CD14-positive monocyte (primary cell): ENCODE measurements at regions not wholly inside any gene's neighbourhood (a gene's known extent, or its start where the extent isn't known, plus 50 kb on each side); places are given as distances from the start of the nearest gene placed in this dataset.

Experiments used
- DNase-seq, 3 donors: peaks; one replicate each; pipeline ENCODE4 v3.0.0-alpha.2; 2011 to 2022
- H2AFZ ChIP-seq: 2 replicates; pipeline ENCODE4 v1.6.0; 2012; ENCODE audit warnings: mild to moderate bottlenecking, low read depth, low read length, inconsistent platforms; ENCODE audit not compliant: insufficient read depth, poor library complexity, severe bottlenecking
- H3K27ac ChIP-seq, 2 donors: 1 replicate in 1 of 2; 2 replicates in 1 of 2; pipeline ENCODE4 v1.5.1; 2012 to 2013; ENCODE audit warnings: low read length in 2 of 2, control low read depth in 1 of 2, inconsistent platforms in 1 of 2, low read depth in 1 of 2, mild to moderate bottlenecking in 1 of 2
- H3K27me3 ChIP-seq, 2 donors: one replicate each; pipeline versions ENCODE4 v1.6.0 to v1.6.1; 2011 to 2013; ENCODE audit warnings: low read length in 2 of 2; ENCODE audit not compliant: control insufficient read depth in 2 of 2, insufficient read depth in 2 of 2
- H3K36me3 ChIP-seq, 2 donors: replicated peaks in 1 of 2; 1 replicate in 1 of 2; 2 replicates in 1 of 2; pipeline versions ENCODE4 v1.5.1 to v1.6.1; 2012 to 2013; ENCODE audit warnings: low read length in 2 of 2, control low read depth in 1 of 2, inconsistent platforms in 1 of 2, mild to moderate bottlenecking in 1 of 2; ENCODE audit not compliant: insufficient read depth in 2 of 2, control insufficient read depth in 1 of 2
- H3K4me1 ChIP-seq, 2 donors: 1 replicate in 1 of 2; 2 replicates in 1 of 2; pipeline versions ENCODE4 v1.5.1 to v1.6.1; 2012 to 2013; ENCODE audit warnings: low read length in 2 of 2, control low read depth in 1 of 2, inconsistent platforms in 1 of 2, mild to moderate bottlenecking in 1 of 2, moderate library complexity in 1 of 2; ENCODE audit not compliant: insufficient read depth in 2 of 2, control insufficient read depth in 1 of 2
- H3K4me2 ChIP-seq: replicated peaks from 2 replicates; pipeline ENCODE3; 2012; ENCODE audit warnings: low read length, moderate library complexity, mild to moderate bottlenecking; ENCODE audit not compliant: poor library complexity, severe bottlenecking; ENCODE audit errors: extremely low read depth
- H3K4me3 ChIP-seq, 3 experiments: fragments of 200-600 bp in 1 of 3; sonication (generic) in 1 of 3; replicated peaks in 1 of 3; 1 replicate in 2 of 3; 2 replicates in 1 of 3; pipeline ENCODE4 v1.5.1; 2011 to 2013; ENCODE audit warnings: low read length in 3 of 3, mild to moderate bottlenecking in 3 of 3, control low read depth in 2 of 3, low read depth in 2 of 3, inconsistent platforms in 1 of 3, moderate library complexity in 1 of 3
- H3K79me2 ChIP-seq: 2 replicates; pipeline ENCODE4 v1.6.0; 2012; ENCODE audit warnings: mild to moderate bottlenecking, control low read depth, inconsistent platforms, low read length, moderate library complexity; ENCODE audit not compliant: insufficient read depth
- H3K9ac ChIP-seq: 2 replicates; pipeline ENCODE4 v1.6.0; 2017; ENCODE audit warnings: low read length, mild to moderate bottlenecking; ENCODE audit not compliant: insufficient read depth, poor library complexity, severe bottlenecking
- H3K9me3 ChIP-seq, 2 donors: replicated peaks in 1 of 2; 1 replicate in 1 of 2; 2 replicates in 1 of 2; pipeline versions ENCODE4 v1.5.1 to v1.6.1; 2012 to 2013; ENCODE audit warnings: low read length in 2 of 2, control low read depth in 1 of 2; ENCODE audit not compliant: control insufficient read depth in 1 of 2, insufficient read depth in 1 of 2
- H4K20me1 ChIP-seq: 2 replicates; pipeline ENCODE4 v1.6.0; 2012; ENCODE audit warnings: mild to moderate bottlenecking, low read length, control low read depth, moderate library complexity; ENCODE audit not compliant: insufficient read depth
- H3K27ac Mint-ChIP-seq, 7 donors: one replicate each; pipeline ENCODE4 v1.8.0; 2020; ENCODE audit warnings: mild to moderate bottlenecking in 7 of 7, mixed read lengths in 7 of 7, moderate library complexity in 6 of 7, inconsistent platforms in 2 of 7
- H3K27me3 Mint-ChIP-seq, 3 donors: one replicate each; pipeline ENCODE4 v1.8.0; 2021 to 2022; ENCODE audit warnings: low read depth in 3 of 3, mild to moderate bottlenecking in 3 of 3, mixed read lengths in 3 of 3, moderate library complexity in 3 of 3, inconsistent platforms in 1 of 3
- H3K36me3 Mint-ChIP-seq, 2 donors: one replicate each; pipeline ENCODE4 v1.8.0; 2020; ENCODE audit warnings: mixed read lengths in 2 of 2, inconsistent platforms in 1 of 2, mild to moderate bottlenecking in 1 of 2
- H3K4me1 Mint-ChIP-seq: one replicate; pipeline ENCODE4 v1.8.0; 2020; ENCODE audit warnings: mild to moderate bottlenecking, mixed read lengths
- H3K4me3 Mint-ChIP-seq, 2 donors: one replicate each; pipeline ENCODE4 v1.8.0; 2020; ENCODE audit warnings: mild to moderate bottlenecking in 2 of 2, mixed read lengths in 2 of 2, moderate library complexity in 1 of 2
- H3K9me3 Mint-ChIP-seq, 7 donors: one replicate each; pipeline ENCODE4 v1.8.0; 2020 to 2022; ENCODE audit warnings: mixed read lengths in 7 of 7, mild to moderate bottlenecking in 6 of 7, moderate library complexity in 6 of 7, inconsistent platforms in 2 of 7
- WGBS: methylation state at CpG from one replicate; pipeline ENCODE4 v1.1.5; 2013; ENCODE audit warnings: missing lambda C conversion rate; ENCODE audit not compliant: insufficient coverage; 5-methylcytosine and 5-hydroxymethylcytosine counted together
- intact Hi-C, 2 donors: fragments of 100-400 bp; cut with micrococcal nuclease; formaldehyde crosslinking; loops; one replicate each; pipeline versions ENCODE4 v1.15.0 to v1.15.1; 2023
- TF ChIP-seq, protein P1 (sequence below): fragments of 200-600 bp; IDR thresholded peaks from one replicate; pipeline ENCODE4 v1.8.0; 2022; ENCODE audit warnings: antibody characterized with exemption, mild to moderate bottlenecking

DNA sequence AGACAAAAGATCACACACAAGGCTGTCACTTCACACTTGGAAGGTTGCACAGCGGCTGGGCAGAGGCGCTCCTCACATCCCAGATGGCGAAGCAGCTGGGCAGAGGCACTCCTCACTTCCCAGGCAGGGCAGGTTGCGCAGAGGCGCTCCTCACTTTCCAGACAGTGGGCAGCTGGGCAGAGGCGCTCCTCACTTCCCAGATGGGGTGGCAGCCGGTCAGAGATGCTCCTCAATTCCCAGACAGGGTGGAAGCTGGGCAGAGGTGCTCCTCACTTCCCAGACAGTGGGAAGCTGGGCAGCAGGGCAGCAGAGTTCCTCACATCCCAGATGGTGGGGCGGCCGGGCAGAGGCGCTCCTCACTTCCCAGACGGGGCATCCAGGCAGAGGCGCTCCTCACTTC lies 199.2 kb downstream of the RTL9 start:
- TF ChIP-seq, protein P1, sequence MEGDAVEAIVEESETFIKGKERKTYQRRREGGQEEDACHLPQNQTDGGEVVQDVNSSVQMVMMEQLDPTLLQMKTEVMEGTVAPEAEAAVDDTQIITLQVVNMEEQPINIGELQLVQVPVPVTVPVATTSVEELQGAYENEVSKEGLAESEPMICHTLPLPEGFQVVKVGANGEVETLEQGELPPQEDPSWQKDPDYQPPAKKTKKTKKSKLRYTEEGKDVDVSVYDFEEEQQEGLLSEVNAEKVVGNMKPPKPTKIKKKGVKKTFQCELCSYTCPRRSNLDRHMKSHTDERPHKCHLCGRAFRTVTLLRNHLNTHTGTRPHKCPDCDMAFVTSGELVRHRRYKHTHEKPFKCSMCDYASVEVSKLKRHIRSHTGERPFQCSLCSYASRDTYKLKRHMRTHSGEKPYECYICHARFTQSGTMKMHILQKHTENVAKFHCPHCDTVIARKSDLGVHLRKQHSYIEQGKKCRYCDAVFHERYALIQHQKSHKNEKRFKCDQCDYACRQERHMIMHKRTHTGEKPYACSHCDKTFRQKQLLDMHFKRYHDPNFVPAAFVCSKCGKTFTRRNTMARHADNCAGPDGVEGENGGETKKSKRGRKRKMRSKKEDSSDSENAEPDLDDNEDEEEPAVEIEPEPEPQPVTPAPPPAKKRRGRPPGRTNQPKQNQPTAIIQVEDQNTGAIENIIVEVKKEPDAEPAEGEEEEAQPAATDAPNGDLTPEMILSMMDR = no peak
- WGBS = no CpG with 5 or more reads among the region's 12 CpGs
- Mint-ChIP-seq H3K4me3 (no peak overlapping the region), H3K27me3 (peaks cover 1 to 11% (median 5%) of the 10 kb centered on the region in 3 donors), H3K36me3 (no peaks in the 10 kb centered on the region), H3K9me3 (peaks cover 2 to 20% (median 11%) of the 10 kb centered on the region in 7 donors), H3K27ac (no peak overlapping the region), H3K4me1 (peaks cover 1% of the 10 kb centered on the region)
- Histone ChIP-seq H3K4me3 (no peak overlapping the region), H2AFZ (no peak overlapping the region), H3K4me2 (no peak overlapping the region), H3K27me3 (no peaks in the 10 kb centered on the region), H3K79me2 (no peaks in the 10 kb centered on the region), H3K36me3 (no peaks in the 10 kb centered on the region), H3K27ac (no peak overlapping the region), H3K9ac (no peak overlapping the region), H4K20me1 (no peaks in the 10 kb centered on the region), H3K9me3 (peaks cover 0 to 11% of the 10 kb centered on the region in 2 donors), H3K4me1 (no peaks in the 10 kb centered on the region)
- intact Hi-C loops = no loop called here
- no peak for DNase-seq

DNA sequence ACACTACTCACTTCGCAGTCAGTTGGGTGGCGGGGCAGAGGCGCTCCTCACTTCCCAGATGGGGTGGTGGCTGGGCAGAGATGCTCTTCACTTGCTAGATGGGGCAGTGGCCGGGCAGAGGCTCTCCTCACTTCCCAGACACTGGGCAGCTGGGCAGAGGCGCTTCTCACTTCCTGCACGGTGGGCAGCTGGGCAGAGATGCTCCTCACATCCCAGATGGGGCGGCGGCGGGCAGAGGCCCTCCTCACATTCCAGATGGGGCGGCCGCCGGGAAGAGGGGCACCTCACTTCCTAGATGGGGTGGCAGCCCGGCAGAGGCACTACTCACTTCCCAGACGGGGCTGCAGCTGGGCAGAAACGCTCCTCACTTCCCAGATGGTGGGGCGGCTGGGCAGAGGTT lies 199.8 kb downstream of the RTL9 start:
- Mint-ChIP-seq H3K27ac (no peak overlapping the region), H3K27me3 (peaks cover 1 to 11% (median 5%) of the 10 kb centered on the region in 3 donors), H3K36me3 (no peaks in the 10 kb centered on the region), H3K4me1 (no peaks in the 10 kb centered on the region), H3K4me3 (no peak overlapping the region), H3K9me3 (peaks cover 2 to 20% (median 11%) of the 10 kb centered on the region in 7 donors)
- Histone ChIP-seq H3K27me3 (no peaks in the 10 kb centered on the region), H3K27ac (no peak overlapping the region), H4K20me1 (no peaks in the 10 kb centered on the region), H3K4me1 (no peaks in the 10 kb centered on the region), H3K36me3 (no peaks in the 10 kb centered on the region), H3K4me3 (no peak overlapping the region), H3K4me2 (no peak overlapping the region), H3K9ac (no peak overlapping the region), H2AFZ (no peak overlapping the region), H3K9me3 (peaks cover 0 to 11% of the 10 kb centered on the region in 2 donors), H3K79me2 (no peaks in the 10 kb centered on the region)
- TF ChIP-seq, protein P1 = no peak
- intact Hi-C loops = no loop called here
- DNase-seq = no peak
- no CpG with 5 or more reads among the region's 16 CpGs for WGBS
